ENCODE measurements at regions not wholly inside any gene's neighbourhood (a gene's known extent, or its start where the extent isn't known, plus 50 kb on each side); places are given as distances from the start of the nearest gene placed in this dataset.

GRCh38 chr16:86325895-86326294 lies 184.4 kb upstream of the FOXF1 start:
- DNase-seq (ENCODE audit: low read depth in 2 of 3, low spot score in 2 of 3) = no peak

GRCh38 chr16:86327321-86327720 lies 183.0 kb upstream of the FOXF1 start:
- no peak for DNase-seq (ENCODE audit: low read depth in 2 of 3, low spot score in 2 of 3)

- no peak for DNase-seq (ENCODE audit: low read depth in 2 of 3, low spot score in 2 of 3)
These were observed 179.4 kb upstream of the FOXF1 start for GRCh38 chr16:86330906-86331305.

- DNase-seq (ENCODE audit: low read depth in 2 of 3, low spot score in 2 of 3) = no peak
These were observed 176.2 kb upstream of the FOXF1 start for GRCh38 chr16:86334079-86334635.

GRCh38 chr16:86335266-86336172 lies 174.8 kb upstream of the FOXF1 start:
- no peak for DNase-seq (ENCODE audit: low read depth in 2 of 3, low spot score in 2 of 3)

- no peak for DNase-seq (ENCODE audit: low read depth in 2 of 3, low spot score in 2 of 3)
These were observed 173.2 kb upstream of the FOXF1 start for GRCh38 chr16:86337138-86337537.

- no peak for DNase-seq (ENCODE audit: low read depth in 2 of 3, low spot score in 2 of 3)
These were observed 172.5 kb upstream of the FOXF1 start for GRCh38 chr16:86337581-86338402.

- no peak for DNase-seq (ENCODE audit: low read depth in 2 of 3, low spot score in 2 of 3)
These were observed 171.8 kb upstream of the FOXF1 start for GRCh38 chr16:86338403-86339115.

- no peak for DNase-seq (ENCODE audit: low read depth in 2 of 3, low spot score in 2 of 3)
These were observed 168.0 kb upstream of the FOXF1 start for GRCh38 chr16:86342161-86342834.

GRCh38 chr16:86343027-86343795 lies 167.1 kb upstream of the FOXF1 start:
- no peak for DNase-seq (ENCODE audit: low read depth in 2 of 3, low spot score in 2 of 3)

GRCh38 chr16:86343796-86344585 lies 166.3 kb upstream of the FOXF1 start:
- no peak for DNase-seq (ENCODE audit: low read depth in 2 of 3, low spot score in 2 of 3)

GRCh38 chr16:86344586-86344871 lies 165.8 kb upstream of the FOXF1 start:
- DNase-seq (ENCODE audit: low read depth in 2 of 3, low spot score in 2 of 3) = no peak

GRCh38 chr16:86344881-86345280 lies 165.4 kb upstream of the FOXF1 start:
- DNase-seq (ENCODE audit: low read depth in 2 of 3, low spot score in 2 of 3) = no peak

- DNase-seq (ENCODE audit: low read depth in 2 of 3, low spot score in 2 of 3) = no peak
These were observed 164.8 kb upstream of the FOXF1 start for GRCh38 chr16:86345516-86345915.

GRCh38 chr16:86346034-86346433 lies 164.3 kb upstream of the FOXF1 start:
- no peak for DNase-seq (ENCODE audit: low read depth in 2 of 3, low spot score in 2 of 3)

GRCh38 chr16:86347090-86347489 lies 163.2 kb upstream of the FOXF1 start:
- DNase-seq (ENCODE audit: low read depth in 2 of 3, low spot score in 2 of 3) = no peak

- DNase-seq (ENCODE audit: low read depth in 2 of 3, low spot score in 2 of 3) = no peak
These were observed 162.3 kb upstream of the FOXF1 start for GRCh38 chr16:86347916-86348555.

GRCh38 chr16:86349338-86349900 lies 160.9 kb upstream of the FOXF1 start:
- no peak for DNase-seq (ENCODE audit: low read depth in 2 of 3, low spot score in 2 of 3)

Data from hematopoietic multipotent progenitor cell (in vitro differentiated cells).